HG02571 (cell line): ENCODE measurements at regions not wholly inside any gene's neighbourhood (a gene's known extent, or its start where the extent isn't known, plus 50 kb on each side); places are given as distances from the start of the nearest gene placed in this dataset.
"Not testable (repeated sequence)": the region's sequence is repeated elsewhere in the genome, so short reads cannot be mapped to it uniquely, and the experiment has no call there.

Source experiments
- ATAC-seq: cut with Tn5 transposase; IDR thresholded peaks from one replicate; pipeline ENCODE4 v1.9.1; 2021; ENCODE audit warnings: mild to moderate bottlenecking, moderate library complexity; ENCODE audit not compliant: unreplicated experiment

- ATAC-seq = not testable (repeated sequence)
Observed at GRCh38 chr3:125697126-125697525, 101.8 kb upstream of the OSBPL11 start.

- ATAC-seq = not testable (repeated sequence)
Observed at GRCh38 chr3:125697979-125698640, 102.8 kb upstream of the OSBPL11 start.

DNA sequence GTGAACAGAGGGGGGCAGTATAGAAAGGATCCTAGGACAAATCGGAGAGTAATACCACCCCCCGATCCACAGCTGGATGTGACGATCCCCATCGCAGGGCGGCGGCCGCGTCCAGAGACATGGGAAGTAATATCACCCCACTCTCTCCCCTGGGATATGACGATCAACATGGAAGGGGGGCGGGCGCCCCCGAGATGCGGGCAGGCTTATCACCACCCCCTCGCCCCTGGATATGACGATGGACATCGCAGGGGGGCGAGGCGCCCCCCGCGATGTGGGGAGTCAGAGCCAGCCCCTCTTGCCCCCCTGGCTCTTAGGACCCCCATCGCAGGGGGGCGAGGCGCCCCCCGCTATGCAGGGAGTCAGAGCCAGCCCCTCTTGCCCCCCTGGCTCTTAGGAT is 120.4 kb upstream of the OSBPL11 start:
- ATAC-seq = no peak

- ATAC-seq = not testable (repeated sequence)
Observed at GRCh38 chr3:125732151-125732550, 136.9 kb upstream of the OSBPL11 start.

- not testable (repeated sequence) for ATAC-seq
Observed at GRCh38 chr3:125741991-125742718, 146.9 kb upstream of the OSBPL11 start.

DNA sequence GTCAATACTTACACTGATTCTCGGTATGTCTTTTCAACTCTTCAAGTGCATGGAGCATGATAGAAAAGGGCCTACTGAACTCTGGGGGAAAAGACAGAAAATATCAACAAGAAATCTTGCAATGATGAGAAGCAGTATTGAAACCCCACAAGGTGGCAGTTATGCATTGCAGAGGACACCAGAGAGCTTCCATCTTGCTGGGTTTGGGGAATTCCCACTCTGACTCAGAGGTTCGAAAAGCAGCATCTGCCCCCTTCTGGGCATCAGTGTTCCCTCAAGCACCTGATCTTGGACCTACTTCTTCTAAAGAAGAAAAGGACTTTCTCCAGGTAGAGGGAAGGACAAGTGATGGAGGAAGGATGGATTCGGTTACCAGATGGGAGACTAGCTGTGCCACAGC is 147.5 kb upstream of the OSBPL11 start:
- not testable (repeated sequence) for ATAC-seq

GRCh38 chr3:125757050-125757449 is 161.8 kb upstream of the OSBPL11 start:
- not testable (repeated sequence) for ATAC-seq

- ATAC-seq = not testable (repeated sequence)
Observed at GRCh38 chr3:125758641-125759130, 163.4 kb upstream of the OSBPL11 start.

DNA sequence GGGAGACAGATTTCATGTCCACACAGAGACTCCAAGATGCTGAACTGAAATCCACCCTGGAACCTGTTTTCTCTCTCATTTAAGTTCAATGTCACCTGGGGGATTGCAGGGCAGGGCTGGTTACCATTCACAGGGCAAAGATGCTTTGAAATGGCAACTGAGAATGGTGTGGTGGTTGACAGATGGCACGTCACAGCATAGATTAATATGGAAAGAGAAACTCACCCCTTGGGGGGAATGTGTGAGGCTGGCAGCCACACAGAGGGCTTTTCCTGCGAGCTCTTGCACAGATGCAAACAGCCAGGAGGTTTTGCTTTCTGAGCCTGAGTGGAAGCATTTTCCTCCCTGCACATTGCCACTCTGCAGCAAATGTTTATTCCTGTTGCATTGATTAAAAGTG is 167.3 kb upstream of the OSBPL11 start:
- ATAC-seq = not testable (repeated sequence)

GRCh38 chr3:125766285-125766826 is 171.1 kb upstream of the OSBPL11 start:
- not testable (repeated sequence) for ATAC-seq

- not testable (repeated sequence) for ATAC-seq
Observed at GRCh38 chr3:125766931-125767330, 171.6 kb upstream of the OSBPL11 start.

DNA sequence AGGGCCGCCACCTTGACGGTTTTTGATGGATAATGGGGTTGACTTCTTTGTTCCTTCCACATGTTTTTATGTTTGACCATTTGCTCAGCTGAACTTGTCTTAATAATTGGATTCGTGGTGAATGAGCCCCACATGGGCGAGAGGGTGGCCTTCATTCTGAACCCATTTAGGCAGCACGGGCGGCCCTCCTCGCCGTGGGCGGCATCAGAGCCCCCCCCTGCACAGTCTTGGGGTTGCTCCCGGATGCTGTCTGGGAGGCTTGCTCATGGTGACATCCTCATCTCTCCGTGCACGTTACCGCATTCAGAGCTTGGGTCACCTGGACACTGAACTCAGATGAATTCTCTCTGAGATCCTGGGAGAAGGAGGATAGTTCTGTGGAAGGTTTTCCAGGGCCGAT is 172.3 kb upstream of the OSBPL11 start:
- no peak for ATAC-seq

DNA sequence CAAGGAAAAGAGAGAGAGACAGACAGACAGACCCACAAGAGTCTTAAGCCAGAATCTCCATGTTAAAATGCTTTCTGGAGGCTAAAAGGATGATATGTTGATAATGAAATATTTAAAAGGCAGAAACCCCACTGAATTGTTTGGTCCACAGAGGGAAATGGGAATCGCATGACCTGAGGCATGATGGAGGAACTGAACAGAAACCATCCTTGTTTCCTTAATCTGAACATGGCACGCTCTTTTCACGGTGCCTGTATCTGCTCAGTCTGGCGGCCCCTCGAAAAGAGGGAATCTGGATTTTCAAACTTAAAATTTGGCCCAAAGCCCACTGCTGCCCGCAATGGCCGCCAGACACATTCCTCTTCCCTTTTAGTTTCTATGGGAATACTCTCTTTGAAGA is 173.5 kb upstream of the OSBPL11 start:
- ATAC-seq = not testable (repeated sequence)

DNA sequence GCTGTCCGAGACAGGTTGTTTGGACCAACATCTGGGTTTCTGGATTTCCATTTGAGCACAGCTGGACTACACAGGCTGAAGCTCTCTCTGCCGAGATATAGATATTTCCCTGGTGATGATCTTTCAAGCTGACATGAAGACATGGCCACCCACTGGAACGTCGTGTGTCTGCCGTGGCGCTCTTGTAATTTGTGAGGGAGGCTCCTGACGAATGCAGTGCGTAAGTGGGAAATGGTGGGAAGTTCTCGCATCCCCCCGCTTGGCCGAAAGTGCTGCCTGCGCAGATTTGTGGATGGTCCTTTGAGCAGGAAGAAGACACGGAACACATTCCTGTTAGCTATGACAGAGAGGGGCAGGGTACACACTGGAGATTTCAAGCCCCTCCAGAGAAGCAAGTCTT is 176.2 kb upstream of the OSBPL11 start:
- not testable (repeated sequence) for ATAC-seq

- ATAC-seq = not testable (repeated sequence)
Observed at GRCh38 chr3:125774433-125775034, 179.2 kb upstream of the OSBPL11 start.

DNA sequence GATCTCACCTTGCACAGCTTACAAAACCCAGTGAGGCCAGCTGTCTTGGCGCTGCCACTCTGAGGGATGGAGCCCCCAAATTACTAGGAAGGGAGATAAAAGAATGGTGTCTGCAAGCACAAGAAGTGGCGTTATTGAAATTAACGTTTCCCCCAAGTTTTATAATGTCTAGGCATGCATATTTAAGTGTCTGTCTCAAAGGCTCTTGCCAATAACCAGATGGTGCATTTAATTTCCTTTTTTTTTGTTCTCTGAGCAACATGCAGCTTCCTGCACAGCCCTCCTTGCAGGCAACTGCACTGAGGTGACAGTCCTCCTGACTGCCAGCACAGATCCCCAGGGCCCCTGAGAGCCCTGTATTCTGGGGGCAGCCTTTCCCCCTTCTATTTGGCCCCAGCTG is 179.8 kb upstream of the OSBPL11 start:
- not testable (repeated sequence) for ATAC-seq

GRCh38 chr3:125775606-125776294 is 180.5 kb upstream of the OSBPL11 start:
- ATAC-seq = not testable (repeated sequence)

- not testable (repeated sequence) for ATAC-seq
Observed at GRCh38 chr3:125779276-125779675, 184.0 kb upstream of the OSBPL11 start.

- ATAC-seq = not testable (repeated sequence)
Observed at GRCh38 chr3:125779918-125780317, 184.6 kb upstream of the OSBPL11 start.

GRCh38 chr3:125781678-125782077 is 186.4 kb upstream of the OSBPL11 start:
- ATAC-seq = not testable (repeated sequence)

- not testable (repeated sequence) for ATAC-seq
Observed at GRCh38 chr3:125790312-125790711, 178.7 kb upstream of the ROPN1B start.
